ENCODE measurements at regions not wholly inside any gene's neighbourhood (a gene's known extent, or its start where the extent isn't known, plus 50 kb on each side); places are given as distances from the start of the nearest gene placed in this dataset.

- DNase-seq (ENCODE audit: low read depth in 4 of 6, low spot score in 6 of 6): no peak
Observed at GRCh38 chr6:120966321-120966720, 368.0 kb downstream of the TBC1D32 start.

GRCh38 chr6:120965814-120966213, 368.5 kb downstream of the TBC1D32 start:
- H3K36me3 ChIP-seq (ENCODE audit: control insufficient read depth, insufficient read depth, low read length): no peaks in the 10 kb centered on the region
- H3K27ac ChIP-seq (ENCODE audit: low read depth, low read length): no peak overlapping the region
- no peak for DNase-seq (ENCODE audit: low read depth in 4 of 6, low spot score in 6 of 6)
- H3K4me1 ChIP-seq (ENCODE audit: control insufficient read depth, insufficient read depth, low read length): no peaks in the 10 kb centered on the region
- H3K9me3 ChIP-seq (ENCODE audit: control insufficient read depth, insufficient read depth, low read length): peaks cover 2% of the 10 kb centered on the region
- WGBS (ENCODE audit: insufficient coverage): 88% methylated on average over 1 of the region's 3 CpGs
- no peak overlapping the region for H3K4me3 ChIP-seq (ENCODE audit: low read depth, low read length)
- H3K27me3 ChIP-seq (ENCODE audit: control insufficient read depth, insufficient read depth, low read length): no peaks in the 10 kb centered on the region

More at GRCh38 chr6:120966321-120966720, 368.0 kb downstream of the TBC1D32 start:
- Histone ChIP-seq H3K4me3 (ENCODE audit: low read depth, low read length) (no peak overlapping the region), H3K27me3 (ENCODE audit: control insufficient read depth, insufficient read depth, low read length) (no peaks in the 10 kb centered on the region), H3K27ac (ENCODE audit: low read depth, low read length) (no peak overlapping the region), H3K4me1 (ENCODE audit: control insufficient read depth, insufficient read depth, low read length) (no peaks in the 10 kb centered on the region), H3K36me3 (ENCODE audit: control insufficient read depth, insufficient read depth, low read length) (no peaks in the 10 kb centered on the region), H3K9me3 (ENCODE audit: control insufficient read depth, insufficient read depth, low read length) (peaks cover 2% of the 10 kb centered on the region)

DNA sequence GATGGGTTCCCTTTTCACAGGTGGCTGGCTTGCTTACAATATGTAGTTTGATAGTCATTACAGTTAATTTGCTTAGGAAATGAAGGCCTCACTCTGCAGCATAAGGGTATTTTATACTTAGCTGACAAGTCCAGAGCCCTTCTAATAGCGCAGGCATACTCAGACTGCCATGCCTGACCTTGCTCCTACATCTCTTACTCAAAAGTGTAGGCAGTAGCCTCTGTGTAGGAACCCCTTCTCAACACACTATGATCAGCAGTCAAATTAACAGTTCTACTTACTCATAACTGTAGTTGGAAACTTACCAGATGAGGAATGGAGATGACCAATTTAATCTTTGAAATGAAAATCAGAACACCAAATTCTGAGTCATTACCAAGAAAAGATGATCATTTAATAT, 373.5 kb downstream of the TBC1D32 start:
- Histone ChIP-seq H3K27me3 (ENCODE audit: control insufficient read depth, insufficient read depth, low read length) (no peaks in the 10 kb centered on the region), H3K4me3 (ENCODE audit: low read depth, low read length) (no peak overlapping the region), H3K36me3 (ENCODE audit: control insufficient read depth, insufficient read depth, low read length) (no peaks in the 10 kb centered on the region), H3K4me1 (ENCODE audit: control insufficient read depth, insufficient read depth, low read length) (no peaks in the 10 kb centered on the region), H3K27ac (ENCODE audit: low read depth, low read length) (no peak overlapping the region), H3K9me3 (ENCODE audit: control insufficient read depth, insufficient read depth, low read length) (no peaks in the 10 kb centered on the region)
- 100% methylated on average over 1 of the region's 1 CpG for WGBS (ENCODE audit: insufficient coverage)
- DNase-seq (ENCODE audit: low read depth in 4 of 6, low spot score in 6 of 6): no peak

DNA sequence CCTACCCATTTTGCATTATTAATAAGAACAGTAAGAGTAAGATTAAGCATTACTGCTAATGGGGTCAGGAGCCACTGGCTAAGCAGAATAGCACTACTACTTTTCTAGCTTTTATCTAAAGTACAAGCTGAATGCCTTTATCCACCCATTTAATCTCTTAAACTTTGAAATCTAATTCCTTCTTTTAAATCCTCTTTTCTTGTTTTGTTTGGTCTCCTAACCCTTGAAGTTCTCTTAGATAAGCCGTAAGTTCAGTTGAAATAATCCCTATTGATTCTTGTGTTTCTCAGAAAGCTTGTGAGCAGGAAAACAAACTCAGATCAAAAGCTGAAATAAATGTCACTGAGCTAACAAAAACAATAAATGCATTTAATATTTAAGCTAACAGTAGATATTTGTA, 380.2 kb downstream of the TBC1D32 start:
- no peaks in the 10 kb centered on the region for H3K27me3 ChIP-seq (ENCODE audit: control insufficient read depth, insufficient read depth, low read length)
- no CpG with 5 or more reads among the region's 1 CpG for WGBS (ENCODE audit: insufficient coverage)
- DNase-seq (ENCODE audit: low read depth in 4 of 6, low spot score in 6 of 6): no peak
- H3K4me1 ChIP-seq (ENCODE audit: control insufficient read depth, insufficient read depth, low read length): no peaks in the 10 kb centered on the region
- H3K9me3 ChIP-seq (ENCODE audit: control insufficient read depth, insufficient read depth, low read length): no peaks in the 10 kb centered on the region
- H3K4me3 ChIP-seq (ENCODE audit: low read depth, low read length): no peak overlapping the region
- H3K36me3 ChIP-seq (ENCODE audit: control insufficient read depth, insufficient read depth, low read length): no peaks in the 10 kb centered on the region
- no peak overlapping the region for H3K27ac ChIP-seq (ENCODE audit: low read depth, low read length)

GRCh38 chr6:120951258-120951657, 383.0 kb downstream of the TBC1D32 start:
- H3K27me3 ChIP-seq (ENCODE audit: control insufficient read depth, insufficient read depth, low read length): no peaks in the 10 kb centered on the region
- WGBS (ENCODE audit: insufficient coverage): 86% methylated on average over 2 of the region's 3 CpGs
- DNase-seq (ENCODE audit: low read depth in 4 of 6, low spot score in 6 of 6): peak in 1 of 6 donors; percentile 10
- H3K36me3 ChIP-seq (ENCODE audit: control insufficient read depth, insufficient read depth, low read length): no peaks in the 10 kb centered on the region
- no peaks in the 10 kb centered on the region for H3K4me1 ChIP-seq (ENCODE audit: control insufficient read depth, insufficient read depth, low read length)
- no peaks in the 10 kb centered on the region for H3K9me3 ChIP-seq (ENCODE audit: control insufficient read depth, insufficient read depth, low read length)
- no peak overlapping the region for H3K27ac ChIP-seq (ENCODE audit: low read depth, low read length)
- no peak overlapping the region for H3K4me3 ChIP-seq (ENCODE audit: low read depth, low read length)

DNA sequence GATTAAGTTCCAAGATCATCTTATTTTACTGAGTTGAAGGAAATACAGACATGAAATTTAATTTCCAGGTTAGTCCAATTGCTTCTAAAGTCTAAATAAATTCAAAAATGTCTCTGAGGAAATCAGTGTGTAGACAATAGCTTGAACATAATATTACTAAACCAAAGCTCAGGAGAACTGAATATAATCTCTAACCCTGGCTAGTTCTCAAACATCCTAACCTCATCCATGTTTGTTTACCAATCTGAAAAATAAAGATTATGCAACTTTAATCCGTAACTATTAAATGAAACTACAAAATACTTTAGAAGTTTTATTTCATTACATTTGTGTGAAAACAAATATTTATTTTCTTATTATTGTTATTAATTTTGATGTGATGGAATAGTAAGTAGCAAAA, 387.2 kb downstream of the TBC1D32 start:
- no peak overlapping the region for H3K27ac ChIP-seq (ENCODE audit: low read depth, low read length)
- H3K4me1 ChIP-seq (ENCODE audit: control insufficient read depth, insufficient read depth, low read length): no peaks in the 10 kb centered on the region
- WGBS (ENCODE audit: insufficient coverage): no CpG with 5 or more reads among the region's 1 CpG
- no peaks in the 10 kb centered on the region for H3K27me3 ChIP-seq (ENCODE audit: control insufficient read depth, insufficient read depth, low read length)
- no peak for DNase-seq (ENCODE audit: low read depth in 4 of 6, low spot score in 6 of 6)
- no peaks in the 10 kb centered on the region for H3K36me3 ChIP-seq (ENCODE audit: control insufficient read depth, insufficient read depth, low read length)
- no peaks in the 10 kb centered on the region for H3K9me3 ChIP-seq (ENCODE audit: control insufficient read depth, insufficient read depth, low read length)
- no peak overlapping the region for H3K4me3 ChIP-seq (ENCODE audit: low read depth, low read length)

DNA sequence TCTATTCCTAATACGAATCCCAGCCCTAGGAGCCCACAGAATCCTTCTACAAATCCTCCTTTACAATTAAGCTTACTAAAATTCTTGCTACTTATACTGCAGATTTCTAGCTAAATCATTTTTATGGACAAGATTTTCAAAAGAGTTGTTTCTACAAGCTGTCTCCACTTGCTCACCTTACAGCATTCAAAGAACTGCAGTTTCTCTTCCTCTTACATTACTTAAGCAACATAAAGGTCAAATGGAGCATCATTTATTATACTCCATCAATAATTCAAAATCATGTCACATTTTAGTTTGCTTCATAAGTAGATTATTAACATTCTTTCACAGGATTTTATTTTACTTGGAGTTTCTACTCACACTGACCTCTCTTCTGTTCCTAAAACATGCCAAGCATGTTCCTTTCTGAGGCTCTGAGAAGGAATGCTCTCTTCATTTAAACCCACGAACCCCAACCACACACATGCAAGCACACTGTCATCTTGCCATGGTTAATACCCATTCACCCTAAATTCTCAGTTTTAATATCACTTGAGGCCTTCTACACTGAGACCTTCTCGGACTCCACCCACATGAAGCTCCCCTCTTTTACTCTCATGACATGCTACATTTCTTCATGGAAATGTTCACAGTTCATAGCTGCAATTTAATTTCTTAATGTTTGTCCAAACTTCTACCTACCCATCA, 388.2 kb downstream of the TBC1D32 start:
- Histone ChIP-seq H3K4me3 (ENCODE audit: low read depth, low read length) (no peak overlapping the region), H3K27ac (ENCODE audit: low read depth, low read length) (no peak overlapping the region), H3K36me3 (ENCODE audit: control insufficient read depth, insufficient read depth, low read length) (no peaks in the 10 kb centered on the region), H3K9me3 (ENCODE audit: control insufficient read depth, insufficient read depth, low read length) (no peaks in the 10 kb centered on the region), H3K27me3 (ENCODE audit: control insufficient read depth, insufficient read depth, low read length) (no peaks in the 10 kb centered on the region), H3K4me1 (ENCODE audit: control insufficient read depth, insufficient read depth, low read length) (no peaks in the 10 kb centered on the region)
- no peak for DNase-seq (ENCODE audit: low read depth in 4 of 6, low spot score in 6 of 6)
- WGBS (ENCODE audit: insufficient coverage): 89% methylated on average over 2 of the region's 3 CpGs

DNA sequence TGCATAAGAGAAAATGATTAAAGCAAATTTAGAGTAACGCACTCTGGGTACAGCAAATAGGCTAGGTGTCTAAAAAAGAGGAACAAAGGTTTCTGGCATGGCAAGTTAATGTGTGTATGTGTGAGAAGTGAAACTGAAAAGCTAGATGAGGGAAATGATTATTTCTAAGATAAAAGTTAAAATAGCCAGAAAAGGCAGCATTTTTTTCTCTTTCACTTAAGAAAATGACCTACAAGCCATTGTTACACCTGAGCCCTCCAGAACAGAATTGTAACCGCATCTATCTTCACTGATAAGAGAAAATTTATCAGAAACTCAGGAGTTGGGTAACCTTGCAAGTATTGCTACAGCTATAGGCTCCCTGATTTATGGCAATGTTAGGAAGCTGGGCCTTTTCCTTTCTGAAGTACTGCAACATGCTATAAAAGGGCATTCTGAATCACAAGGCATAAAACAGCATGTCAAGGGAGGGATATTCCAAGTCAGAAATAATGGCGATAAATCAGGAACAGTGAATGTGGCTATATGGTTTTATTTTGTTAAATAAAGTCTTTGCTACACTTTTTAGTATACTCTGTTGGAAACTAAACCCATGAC, 395.3 kb downstream of the TBC1D32 start:
- Histone ChIP-seq H3K9me3 (ENCODE audit: control insufficient read depth, insufficient read depth, low read length) (no peaks in the 10 kb centered on the region), H3K4me3 (ENCODE audit: low read depth, low read length) (no peak overlapping the region), H3K27ac (ENCODE audit: low read depth, low read length) (no peak overlapping the region), H3K36me3 (ENCODE audit: control insufficient read depth, insufficient read depth, low read length) (no peaks in the 10 kb centered on the region), H3K4me1 (ENCODE audit: control insufficient read depth, insufficient read depth, low read length) (no peaks in the 10 kb centered on the region), H3K27me3 (ENCODE audit: control insufficient read depth, insufficient read depth, low read length) (no peaks in the 10 kb centered on the region)
- 100% methylated on average over 1 of the region's 3 CpGs for WGBS (ENCODE audit: insufficient coverage)
- peak in 1 of 6 donors; percentile 61 for DNase-seq (ENCODE audit: low read depth in 4 of 6, low spot score in 6 of 6)

- Histone ChIP-seq H3K27ac (ENCODE audit: low read depth, low read length) (no peak overlapping the region), H3K36me3 (ENCODE audit: control insufficient read depth, insufficient read depth, low read length) (no peaks in the 10 kb centered on the region), H3K27me3 (ENCODE audit: control insufficient read depth, insufficient read depth, low read length) (no peaks in the 10 kb centered on the region), H3K4me3 (ENCODE audit: low read depth, low read length) (no peak overlapping the region), H3K4me1 (ENCODE audit: control insufficient read depth, insufficient read depth, low read length) (no peaks in the 10 kb centered on the region), H3K9me3 (ENCODE audit: control insufficient read depth, insufficient read depth, low read length) (no peaks in the 10 kb centered on the region)
- no peak for DNase-seq (ENCODE audit: low read depth in 4 of 6, low spot score in 6 of 6)
- WGBS (ENCODE audit: insufficient coverage): no CpG with 5 or more reads among the region's 1 CpG
Observed at GRCh38 chr6:120938164-120938875, 396.0 kb downstream of the TBC1D32 start.

- Histone ChIP-seq H3K4me1 (ENCODE audit: control insufficient read depth, insufficient read depth, low read length) (no peaks in the 10 kb centered on the region), H3K4me3 (ENCODE audit: low read depth, low read length) (no peak overlapping the region), H3K9me3 (ENCODE audit: control insufficient read depth, insufficient read depth, low read length) (no peaks in the 10 kb centered on the region), H3K27me3 (ENCODE audit: control insufficient read depth, insufficient read depth, low read length) (no peaks in the 10 kb centered on the region), H3K27ac (ENCODE audit: low read depth, low read length) (no peak overlapping the region), H3K36me3 (ENCODE audit: control insufficient read depth, insufficient read depth, low read length) (no peaks in the 10 kb centered on the region)
- DNase-seq (ENCODE audit: low read depth in 4 of 6, low spot score in 6 of 6): no peak
Observed at GRCh38 chr6:120935908-120936307, 398.4 kb downstream of the TBC1D32 start.
